ENCODE measurements at regions not wholly inside any gene's neighbourhood (a gene's known extent, or its start where the extent isn't known, plus 50 kb on each side); places are given as distances from the start of the nearest gene placed in this dataset.
"Not testable (repeated sequence)": the region's sequence is repeated elsewhere in the genome, so short reads cannot be mapped to it uniquely, and the experiment has no call there.

- DNase-seq = no peak
Measured at GRCh38 chr9:108803428-108804065, 52.2 kb downstream of the ACTL7B start.

- no peak for DNase-seq
Measured at GRCh38 chr9:108802967-108803366, 52.8 kb downstream of the ACTL7B start.

- no peak for DNase-seq
Measured at GRCh38 chr9:108801949-108802348, 53.8 kb downstream of the ACTL7B start.

- no peak for DNase-seq
Measured at GRCh38 chr9:108800632-108801099, 55.1 kb downstream of the ACTL7B start.

DNA sequence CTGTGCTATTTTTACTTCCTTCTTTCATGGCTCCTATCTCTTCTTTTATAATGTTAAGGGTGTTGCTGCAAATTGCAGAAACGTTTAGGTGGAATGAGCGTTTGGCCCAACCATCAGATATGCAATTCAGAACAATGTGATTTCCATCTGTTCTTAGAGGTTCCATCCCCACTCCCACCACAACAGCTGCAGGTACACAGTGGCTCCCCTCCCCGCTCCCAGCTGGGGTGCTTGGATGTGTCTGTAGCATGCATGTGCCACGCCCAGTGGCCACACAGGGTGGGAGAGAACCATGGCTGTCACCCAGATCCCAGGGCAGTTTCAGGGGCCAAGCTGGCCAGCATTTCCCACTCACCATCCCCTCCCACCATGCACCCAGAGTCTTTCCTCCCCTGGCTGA is 62.2 kb downstream of the ACTL7B start:
- no peak for DNase-seq

DNA sequence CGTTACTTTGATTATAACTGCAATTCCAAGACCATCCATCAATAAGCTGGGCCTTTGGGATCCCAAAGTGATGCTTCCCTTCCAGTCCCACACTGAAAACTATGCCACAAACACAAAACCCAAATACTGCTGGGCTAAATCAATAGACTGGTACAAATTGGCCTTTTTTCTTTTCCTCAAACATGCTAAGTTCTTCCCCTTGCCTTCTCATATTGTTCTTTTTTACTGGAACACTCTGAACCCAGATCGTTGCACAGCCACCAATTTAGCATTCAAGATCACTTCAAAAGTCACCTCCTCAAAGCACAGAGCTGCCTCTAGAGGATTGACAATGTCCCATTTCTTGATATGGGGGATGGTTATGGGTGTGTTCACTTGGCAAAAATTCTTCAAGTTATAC is 66.0 kb downstream of the ACTL7B start:
- DNase-seq = no peak

- DNase-seq = no peak
Measured at GRCh38 chr9:108787690-108788048, 68.1 kb downstream of the ACTL7B start.

- no peak for DNase-seq
Measured at GRCh38 chr9:108786901-108787689, 68.7 kb downstream of the ACTL7B start.

DNA sequence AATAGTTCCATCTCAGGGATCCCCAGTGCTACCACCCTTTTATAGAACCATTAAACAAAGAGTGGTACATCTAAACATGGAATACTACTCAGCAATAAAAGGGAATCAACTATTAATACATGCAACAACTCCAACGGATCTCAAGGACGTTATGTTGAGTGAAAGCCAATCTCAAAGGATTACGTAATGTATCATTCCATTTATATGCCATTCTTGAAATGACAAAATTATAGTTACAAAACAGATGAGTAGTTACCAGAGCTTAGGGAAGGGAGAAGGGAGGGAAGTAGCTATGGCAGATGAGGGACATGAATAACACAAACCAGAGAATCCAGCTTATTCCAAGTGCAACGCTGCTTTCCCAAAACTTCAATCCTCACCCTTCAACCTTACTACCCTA is 69.5 kb downstream of the ACTL7B start:
- DNase-seq = no peak

DNA sequence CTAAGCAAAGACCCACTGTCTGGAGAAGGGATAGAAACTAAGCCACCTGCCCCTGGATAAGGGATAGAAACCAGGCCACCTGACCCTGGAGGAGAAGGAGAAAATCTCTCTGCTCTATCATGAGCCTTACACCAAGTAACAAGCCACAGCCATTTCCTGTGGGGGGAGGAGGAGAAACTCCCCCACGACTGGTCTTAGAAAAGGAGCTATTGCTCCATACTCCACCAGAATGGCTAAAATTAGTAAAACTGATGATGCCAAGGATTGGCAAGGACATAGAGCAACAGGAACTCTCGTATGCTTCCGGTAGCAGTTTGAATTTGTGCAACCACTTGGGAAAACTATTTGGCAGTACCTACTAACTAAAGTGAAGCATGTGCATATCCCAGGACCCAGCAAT is 70.8 kb downstream of the ACTL7B start:
- DNase-seq = no peak

DNA sequence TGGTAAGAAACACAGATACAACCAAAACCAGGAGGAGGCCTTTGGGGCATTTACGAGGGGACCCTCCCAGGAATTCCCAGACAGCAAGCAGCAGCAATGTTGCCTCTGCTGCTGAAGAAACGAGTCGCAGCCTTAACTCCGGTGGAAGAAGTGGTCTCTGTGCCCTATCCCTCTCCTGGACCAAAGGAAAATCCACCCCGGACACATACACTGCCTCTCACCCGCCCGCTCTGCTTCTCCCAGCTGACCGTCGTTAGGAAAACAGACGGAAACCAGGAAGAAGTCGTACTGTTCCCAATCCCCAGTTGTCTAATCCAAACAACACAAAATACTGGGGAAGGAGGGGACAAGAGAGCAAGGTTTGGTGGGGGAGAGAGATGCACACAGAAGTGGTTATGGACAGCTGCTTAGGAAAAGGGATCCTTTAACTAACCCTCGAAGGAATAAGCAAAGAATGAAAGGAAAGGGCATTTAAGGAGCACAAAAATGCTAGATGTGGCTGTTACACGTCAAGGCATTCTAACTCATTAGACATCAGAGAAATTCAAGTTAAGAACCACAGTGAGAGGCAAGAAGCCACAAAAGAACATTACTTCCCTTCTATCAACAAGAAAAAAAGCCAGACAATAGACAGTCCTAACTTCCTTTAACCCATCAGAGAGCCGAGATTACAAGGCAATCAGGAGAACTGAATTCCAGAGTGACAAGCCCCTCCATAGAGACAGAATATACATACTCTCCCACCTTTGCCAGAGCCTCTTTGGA is 71.9 kb downstream of the ACTL7B start:
- DNase-seq = no peak

- DNase-seq = no peak
Measured at GRCh38 chr9:108783326-108783725, 72.5 kb downstream of the ACTL7B start.

DNA sequence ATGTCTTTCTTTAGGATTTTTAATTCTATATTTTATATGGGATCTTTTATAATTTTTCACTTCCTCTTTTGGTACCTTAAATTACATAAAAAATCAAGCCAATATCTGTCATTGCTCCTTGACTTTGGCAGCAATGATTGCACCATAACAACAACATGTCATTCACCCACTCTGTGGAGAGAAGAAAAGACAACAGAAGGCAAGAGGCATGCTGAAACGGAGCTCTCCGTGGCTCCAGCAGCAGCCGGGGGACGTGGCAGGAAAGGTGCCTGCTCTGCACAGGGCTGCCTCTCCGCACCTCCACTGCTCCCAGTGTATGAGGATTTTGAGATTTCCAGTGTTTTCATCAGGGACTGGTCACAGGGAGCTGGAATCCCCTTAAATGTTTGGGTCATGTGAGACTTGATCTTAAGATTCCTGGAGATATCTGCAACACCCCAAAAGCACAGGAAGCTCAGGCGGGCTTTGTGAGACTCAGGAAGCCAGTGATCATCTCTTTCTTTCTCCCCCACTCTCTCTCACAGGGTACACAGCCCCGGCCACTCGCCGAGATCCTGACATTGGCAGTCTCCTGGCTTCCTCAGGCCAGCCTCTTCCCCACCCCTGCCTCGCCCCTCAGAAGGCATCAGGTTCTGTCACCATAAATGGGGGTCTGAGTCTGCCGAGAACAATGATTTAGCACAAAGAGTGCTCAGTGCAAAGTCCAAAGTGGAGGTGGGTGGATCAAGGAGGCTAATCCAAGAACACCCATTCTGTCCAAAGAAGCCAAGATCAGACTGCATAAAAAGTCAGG is 74.6 kb downstream of the ACTL7B start:
- DNase-seq = no peak

DNA sequence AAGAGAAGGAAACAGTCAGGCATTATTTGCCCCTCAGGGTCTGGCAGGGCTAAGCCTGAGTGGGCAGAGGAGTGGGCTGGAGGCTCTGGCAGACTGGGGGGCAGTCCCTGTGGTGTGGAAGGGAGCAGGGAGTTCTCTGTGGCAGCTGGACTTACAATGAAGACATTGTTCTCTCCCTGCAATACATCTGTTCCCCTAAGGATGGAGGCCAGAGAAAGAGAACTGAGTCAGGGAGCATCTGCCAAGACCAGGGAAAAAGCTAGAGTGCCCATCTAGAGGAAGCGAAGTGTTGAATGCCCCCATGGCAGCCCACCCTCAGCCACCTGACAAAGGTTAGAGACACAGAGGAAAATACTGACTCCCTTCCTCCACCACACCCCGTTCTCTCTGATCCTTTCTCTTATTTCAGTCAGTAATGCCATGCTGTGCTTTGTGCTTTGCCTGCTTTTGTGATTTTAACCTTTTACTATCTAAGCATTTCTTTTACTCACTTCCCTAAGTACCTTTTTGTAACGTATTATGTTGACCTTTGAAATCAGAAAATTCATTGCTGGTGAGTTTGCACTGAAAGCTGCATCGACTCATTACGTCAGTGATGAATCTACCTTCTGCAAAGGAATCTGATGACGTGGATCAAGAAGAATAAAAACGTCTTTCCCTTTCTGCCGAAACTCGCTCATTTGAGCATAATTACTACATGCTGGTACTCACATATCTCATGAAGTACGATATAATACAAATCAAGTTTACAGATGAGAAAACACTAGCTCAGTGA is 76.0 kb downstream of the ACTL7B start:
- DNase-seq = no peak

DNA sequence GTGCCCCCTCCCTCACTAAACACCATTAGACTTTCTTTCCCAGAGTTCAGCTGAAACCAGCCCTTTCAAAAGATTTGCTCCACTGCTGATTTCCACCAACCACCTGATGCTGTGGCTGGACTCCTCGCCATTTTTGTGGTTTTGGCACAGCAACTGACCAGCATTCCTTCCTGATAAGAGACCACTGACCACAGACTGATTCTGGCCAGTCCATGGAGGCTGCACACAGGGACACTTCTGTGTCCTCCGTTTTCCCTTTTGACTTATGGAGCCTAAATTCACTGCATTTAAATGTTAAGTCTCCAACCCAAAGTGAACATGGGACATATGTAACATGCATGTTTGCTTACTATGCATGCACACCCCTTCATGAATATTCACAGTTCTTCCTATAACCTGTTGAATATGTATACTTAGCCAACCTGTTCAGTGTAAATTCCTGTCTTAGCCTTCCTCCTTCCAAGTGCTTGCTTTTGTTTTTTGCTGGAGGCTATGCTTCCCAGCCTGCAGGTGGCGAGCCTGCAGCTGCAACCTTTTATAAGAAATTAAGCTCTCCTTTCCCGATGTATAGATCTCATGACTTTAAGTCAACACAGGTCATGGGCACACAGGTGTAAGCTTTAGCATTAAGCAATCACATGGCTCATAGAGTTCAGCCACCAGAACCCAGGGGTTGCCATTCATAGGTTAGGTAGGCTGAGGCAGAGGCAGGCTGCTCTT is 78.7 kb downstream of the ACTL7B start:
- DNase-seq = no peak

DNA sequence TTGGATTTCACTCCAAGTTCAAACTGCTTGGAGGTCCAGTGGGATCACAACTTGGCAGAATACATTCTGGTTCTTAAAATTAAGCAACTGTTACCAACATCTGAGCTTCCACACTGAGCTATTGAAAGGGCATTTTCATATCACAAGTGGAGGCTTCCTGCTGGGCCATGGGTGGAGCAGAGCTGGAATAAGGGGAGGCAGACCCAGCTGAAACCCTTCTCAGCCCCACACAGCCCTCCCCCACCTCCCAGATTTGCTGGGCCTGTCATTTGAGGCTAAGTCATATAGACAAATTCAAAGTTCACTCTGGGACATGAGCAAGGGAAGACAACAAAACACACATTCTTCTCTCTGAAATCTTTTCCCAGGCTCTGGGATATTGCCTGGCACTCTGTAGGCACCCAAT is 79.9 kb downstream of the ACTL7B start:
- DNase-seq = no peak

GRCh38 chr9:108774088-108774487 is 81.7 kb downstream of the ACTL7B start:
- DNase-seq = not testable (repeated sequence)

DNA sequence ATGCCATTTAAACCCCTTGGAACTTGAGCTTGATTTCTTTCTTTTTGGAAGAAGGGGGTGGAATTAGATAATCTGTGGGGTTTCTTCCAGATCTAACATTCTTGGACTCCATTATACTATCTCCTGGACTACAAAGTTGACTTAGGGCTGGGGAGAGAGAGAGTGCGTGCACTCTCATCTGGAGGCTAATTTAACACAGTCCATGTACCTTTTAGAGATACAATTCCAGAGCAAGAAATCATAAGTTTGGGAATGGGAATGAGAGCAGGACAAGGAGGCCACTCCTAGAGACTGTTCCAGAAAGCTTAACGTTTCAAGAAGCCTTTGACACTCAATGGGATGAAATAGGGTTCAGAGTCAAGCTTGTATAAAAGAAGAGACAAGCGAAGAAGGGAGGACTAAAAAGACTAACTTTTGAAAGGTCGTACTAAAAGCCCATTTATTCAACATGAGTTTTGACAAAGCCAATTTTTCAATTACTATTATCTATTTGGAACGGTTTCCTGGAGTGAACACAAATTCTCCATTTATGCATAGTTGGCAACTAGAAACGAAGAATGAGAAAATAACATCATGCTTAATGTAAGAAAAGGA is 83.4 kb downstream of the ACTL7B start:
- DNase-seq = no peak

GRCh38 chr9:108768744-108769143 is 87.0 kb downstream of the ACTL7B start:
- no peak for DNase-seq

DNA sequence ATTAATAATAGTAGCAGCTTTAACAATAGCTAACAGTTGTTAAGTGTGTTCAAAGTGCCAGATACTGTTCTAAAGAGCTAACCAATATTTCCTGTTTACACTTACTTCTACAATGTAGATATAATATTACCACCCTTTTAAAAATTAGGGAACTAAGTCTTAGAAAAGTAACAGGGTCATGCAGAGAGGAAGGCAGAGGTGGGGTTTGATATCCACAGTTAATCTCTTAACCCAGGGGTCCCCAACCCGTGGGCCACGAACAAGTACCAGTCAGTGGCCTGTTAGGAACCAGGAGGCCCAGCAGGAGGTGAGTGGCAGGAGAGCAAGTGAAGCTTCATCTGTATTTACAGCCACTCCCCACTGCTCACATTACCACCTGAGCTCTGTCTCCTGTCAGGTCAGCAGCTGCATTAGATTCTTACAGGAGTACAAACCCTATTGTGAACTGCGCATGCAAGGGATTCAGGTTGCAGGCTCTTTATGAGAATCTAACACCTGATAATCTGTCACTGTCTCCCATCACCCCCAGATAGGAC is 89.1 kb downstream of the ACTL7B start:
- no peak for DNase-seq

DNA sequence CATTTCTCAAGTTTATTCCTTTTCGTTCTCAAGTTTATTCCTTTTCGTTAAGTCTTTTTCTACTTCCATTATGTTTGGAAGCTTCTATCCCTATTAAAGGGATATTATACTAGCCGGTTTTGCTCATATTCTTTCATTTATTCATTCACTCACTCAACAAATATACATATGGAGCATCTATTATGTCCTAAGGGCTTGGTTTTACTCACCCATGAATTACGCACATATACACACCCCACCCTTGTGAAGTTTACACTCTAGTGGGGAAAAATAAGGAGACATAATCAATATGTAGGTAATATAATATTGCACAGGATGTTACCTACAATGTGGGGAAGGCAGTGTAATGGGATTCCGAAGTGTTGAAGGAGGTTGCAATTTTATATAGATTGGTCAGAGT is 90.5 kb downstream of the ACTL7B start:
- DNase-seq = no peak

Measured in NCI-H1092 (cell line).